ENCODE measurements at regions not wholly inside any gene's neighbourhood (a gene's known extent, or its start where the extent isn't known, plus 50 kb on each side); places are given as distances from the start of the nearest gene placed in this dataset.

DNA sequence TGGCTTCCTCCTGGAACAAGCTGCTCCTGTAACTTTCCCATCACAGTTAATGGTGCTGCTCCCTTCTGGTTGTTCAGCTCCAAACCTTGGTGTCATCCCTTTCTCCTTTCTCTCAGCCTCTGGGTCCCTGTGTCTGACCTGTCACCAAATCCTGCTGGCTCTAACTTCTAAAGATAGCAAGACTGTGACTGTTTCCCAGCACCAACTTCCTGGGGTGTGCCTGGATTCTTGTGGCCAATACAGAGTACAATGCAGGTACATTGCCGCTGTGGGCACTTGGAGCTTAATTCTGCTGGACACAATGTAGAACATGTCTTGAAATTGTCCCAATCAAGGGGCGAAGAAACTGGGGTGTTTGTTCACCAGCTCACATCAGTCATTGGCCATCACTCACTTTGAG lies 156.7 kb upstream of the CSF3R start:
- DNase-seq, result no peak

DNA sequence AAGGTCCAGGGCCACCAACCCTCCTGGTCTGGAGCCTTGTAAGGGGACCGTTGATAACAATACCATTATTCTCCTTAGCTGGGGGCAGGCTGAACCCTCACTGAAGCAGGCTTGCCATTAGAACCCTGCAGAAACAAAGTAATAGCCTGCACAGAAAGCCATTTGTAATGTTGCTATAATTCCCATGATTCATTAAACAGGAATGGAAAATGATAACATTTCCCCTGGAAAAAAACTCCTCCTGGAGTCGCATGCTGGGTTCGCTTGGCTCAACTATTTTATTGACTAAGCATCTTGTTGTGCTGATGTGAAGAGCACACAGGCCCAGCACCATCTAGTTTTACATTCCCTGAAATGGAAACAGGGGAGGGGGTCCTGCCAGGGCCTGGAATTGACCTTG lies 155.6 kb upstream of the CSF3R start:
- peak; percentile 41 for DNase-seq

DNA sequence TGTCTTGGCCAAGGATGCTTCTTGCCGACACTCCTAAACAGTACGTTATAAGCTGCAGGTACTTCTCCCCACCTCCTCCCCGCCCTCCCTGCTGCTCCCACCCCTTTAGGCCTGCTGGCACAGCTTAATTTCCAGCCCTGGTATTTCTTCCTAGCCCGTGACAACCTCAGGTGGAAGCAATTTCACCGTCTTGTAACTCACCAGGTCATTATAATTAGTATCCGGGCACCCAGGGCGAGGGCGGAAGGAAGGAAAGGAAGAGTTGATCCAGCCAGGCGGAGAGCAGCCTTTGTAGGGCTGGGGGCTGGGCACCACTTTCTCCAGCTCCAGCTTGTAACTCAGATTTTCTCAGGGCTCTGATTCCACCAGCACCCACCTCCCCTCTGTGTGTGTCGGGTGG lies 153.5 kb upstream of the CSF3R start:
- no peak for DNase-seq

DNA sequence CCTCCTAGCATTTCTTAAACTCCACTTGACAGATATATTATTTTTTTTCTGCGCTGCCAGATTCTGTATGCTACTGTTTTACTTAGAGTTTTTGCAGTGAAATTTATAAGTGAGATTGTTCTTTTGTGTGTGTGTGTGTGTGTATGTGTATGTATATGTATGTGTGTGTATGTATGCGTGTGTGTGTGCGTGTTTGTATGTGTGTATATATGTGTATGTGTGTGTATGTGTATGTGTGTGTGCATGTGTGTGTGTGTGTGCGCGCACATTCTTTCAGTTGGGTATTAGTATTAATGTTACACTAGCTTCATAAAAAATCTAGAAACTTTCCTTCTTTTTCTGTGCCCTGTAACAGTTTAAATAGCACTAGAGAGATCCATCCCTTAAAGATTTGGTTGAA lies 152.6 kb upstream of the CSF3R start:
- DNase-seq, result no peak

DNA sequence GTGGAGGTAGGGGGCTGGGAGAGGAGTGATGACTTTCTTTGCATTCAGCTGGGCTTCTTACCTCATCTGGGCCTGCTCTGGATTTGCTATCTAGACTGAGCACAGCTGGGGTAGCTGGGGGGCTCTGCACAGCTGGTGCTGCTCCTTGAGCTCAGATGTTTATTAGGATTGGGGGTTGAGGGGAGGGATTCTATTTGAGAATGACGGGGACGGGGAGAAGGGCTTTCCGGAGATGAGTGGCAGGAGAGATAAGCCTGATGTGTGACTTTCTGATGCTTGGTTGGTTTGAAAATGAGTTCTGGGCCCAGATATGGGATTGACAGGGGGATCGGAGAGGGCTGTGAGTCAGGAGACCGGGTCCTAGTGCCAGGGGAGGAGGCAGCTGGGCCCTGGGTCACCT lies 146.1 kb upstream of the CSF3R start:
- DNase-seq, result no peak

DNA sequence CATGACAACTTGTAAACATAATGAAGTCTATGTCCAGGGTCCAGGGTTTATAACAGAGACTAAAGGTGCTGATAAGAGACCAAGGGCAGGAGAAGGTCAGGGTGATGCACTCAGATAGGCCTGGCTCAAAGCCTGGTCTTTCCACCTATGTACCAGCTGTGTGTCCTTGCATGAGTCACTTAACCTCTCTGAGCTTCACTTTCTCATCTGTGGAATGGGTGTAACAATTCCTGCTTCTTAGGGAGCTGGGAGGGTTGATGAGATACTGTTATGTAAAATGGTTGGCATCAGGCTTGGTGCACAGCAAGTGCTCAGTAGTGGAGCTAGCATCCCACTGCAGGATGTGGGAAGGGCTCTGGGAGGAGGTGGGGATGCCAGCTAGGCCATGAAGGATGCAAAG lies 143.7 kb upstream of the CSF3R start:
- no peak for DNase-seq

DNA sequence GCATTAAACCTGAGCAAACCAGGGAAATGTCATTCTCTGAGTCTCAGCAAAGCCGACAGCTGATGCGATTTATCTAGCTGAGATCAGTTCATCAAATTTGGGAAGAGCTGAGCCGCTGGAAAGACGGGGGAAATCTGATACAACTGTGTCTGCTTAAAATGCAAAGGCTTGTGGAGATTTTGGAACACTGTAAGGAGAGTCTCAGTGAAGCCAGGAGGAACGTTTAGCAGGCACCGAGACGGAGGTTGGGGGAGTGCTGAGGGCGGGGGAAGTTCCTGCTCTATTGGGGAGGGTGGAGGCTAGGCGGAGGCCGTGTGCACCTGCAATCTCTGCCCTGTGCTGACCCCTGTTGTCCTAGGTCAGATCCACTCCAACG lies 143.2 kb upstream of the CSF3R start:
- no peak for DNase-seq

DNA sequence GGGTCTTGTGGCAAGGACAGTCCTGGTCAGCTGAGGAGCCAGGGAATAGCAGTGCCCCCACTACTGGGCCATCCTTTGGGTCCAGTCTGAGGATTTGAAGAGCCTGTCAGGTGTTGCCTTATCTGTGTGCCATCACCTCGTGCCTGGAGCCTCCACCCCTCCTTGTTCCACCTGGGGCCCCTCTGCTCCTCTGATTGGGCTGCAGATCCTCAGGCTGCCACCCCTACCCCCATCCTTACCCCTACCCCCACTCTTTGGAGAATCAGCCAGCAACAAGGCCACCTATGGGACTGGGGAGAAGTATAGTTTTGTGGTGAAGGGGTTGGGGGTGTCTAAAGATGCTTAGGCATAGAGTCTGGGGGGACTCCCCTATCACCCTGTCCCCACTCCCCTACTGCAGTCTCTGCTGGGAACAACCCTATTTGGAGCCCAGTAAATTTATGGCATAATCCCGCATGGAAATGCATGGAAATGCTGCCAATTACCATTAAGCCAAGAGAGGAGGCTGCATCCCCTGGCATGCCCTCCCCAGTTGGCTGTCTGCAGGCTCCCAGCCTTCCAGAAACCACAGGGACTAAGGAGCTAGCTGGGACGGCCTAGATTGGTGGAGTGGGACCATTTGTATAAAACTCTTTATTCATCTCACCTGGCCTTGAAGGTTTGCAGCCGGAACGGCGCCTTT lies 142.7 kb upstream of the CSF3R start:
- no peak for DNase-seq

DNA sequence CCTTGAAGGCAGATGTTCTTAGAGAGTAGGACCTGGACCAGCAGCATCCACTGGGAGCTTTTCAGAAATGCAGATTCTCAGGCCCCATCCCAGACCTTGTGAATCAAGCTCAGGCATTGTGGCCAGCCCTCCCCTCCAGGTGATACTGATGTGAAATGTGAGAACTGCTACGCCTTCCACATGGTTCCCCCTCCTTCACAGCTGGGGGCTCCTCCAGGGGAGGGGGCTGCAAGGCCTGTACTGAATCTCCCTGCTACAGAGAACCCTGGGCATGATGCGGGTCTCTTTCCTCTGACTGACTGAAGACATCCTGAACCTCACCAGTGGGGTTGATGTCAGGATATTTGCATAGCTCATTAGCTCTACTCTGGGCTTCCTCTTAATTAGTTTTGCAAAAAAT lies 141.8 kb upstream of the CSF3R start:
- no peak for DNase-seq

DNA sequence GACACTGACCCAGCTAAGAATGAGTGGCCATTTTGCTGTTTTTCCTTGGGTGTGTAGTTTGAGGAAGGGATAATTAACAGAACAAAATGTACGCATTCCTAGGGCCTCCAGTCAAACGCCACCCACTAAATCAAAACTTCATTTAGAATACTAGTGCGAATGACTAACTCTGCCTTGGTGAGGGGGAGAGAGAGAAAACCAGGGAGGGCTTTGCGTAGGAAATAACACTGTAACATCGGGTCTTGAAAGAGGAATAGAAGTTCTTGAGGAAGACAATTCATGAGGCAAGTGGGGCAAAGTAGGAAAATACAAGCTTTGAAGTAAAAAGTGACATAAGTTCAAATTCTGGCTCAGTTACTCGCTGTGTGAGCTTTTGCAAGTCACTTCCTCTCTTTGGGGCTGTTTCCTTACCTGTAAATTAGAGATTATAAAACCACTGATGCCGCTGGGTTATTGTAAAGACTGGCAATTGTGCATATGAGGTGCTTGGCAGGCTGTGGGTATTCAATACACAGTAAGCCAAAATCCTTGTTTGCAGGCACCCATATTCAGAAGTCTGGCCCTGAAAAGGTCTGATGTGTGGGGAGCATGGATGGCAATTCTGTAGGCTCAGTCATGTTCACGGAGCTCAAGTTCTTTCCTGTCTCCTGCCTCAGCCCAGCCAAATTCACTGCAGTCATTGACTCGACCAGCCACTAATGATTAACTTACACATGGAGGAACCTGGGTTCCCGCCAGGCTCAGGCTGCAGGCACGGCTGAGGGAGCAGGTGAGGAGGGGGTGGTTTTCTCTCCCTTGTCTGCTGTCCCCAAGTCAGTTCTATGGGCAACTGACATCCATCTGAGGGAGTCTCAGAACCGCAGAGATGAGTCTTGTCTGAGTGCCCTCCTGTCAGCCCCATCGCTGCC lies 140.3 kb upstream of the CSF3R start:
- DNase-seq, result no peak

DNA sequence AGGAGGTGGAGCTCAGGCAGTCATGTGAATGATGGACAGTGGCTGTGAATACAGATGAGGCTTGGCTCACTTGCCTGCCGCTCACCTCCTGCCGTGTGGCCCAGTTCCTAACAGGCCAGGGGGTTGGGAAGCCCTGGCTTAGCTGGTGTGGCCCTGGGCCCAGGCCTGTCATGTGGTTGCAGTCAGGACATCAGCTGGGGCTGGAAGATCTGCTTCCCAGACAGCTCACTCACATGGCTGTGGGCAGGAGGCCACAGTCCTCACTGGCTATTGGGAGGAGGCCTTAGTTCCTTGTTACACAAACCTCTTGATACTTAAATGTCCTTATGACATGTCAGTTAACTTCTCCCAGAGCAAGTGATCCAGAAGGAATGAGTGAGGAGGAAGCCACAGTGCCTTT lies 138.8 kb upstream of the CSF3R start:
- DNase-seq, result no peak

DNA sequence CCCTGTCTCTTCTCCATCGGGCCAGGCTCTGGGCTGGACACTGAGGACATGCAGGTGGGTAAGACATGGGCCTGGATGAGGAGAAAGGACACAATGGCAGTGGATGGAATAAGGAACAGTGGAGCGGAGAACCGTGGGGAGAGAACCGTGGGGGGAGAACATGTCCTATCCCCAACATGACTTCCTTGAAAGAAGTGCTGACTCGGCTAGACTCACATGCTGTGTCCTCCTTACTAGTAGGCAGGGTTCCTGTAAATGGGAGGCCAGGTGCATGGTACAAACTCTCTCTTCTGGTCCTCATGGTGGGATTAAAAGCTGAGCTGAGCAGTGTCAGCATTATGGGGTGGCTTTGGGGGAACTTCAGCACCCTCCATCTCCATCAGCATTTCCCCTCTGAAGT lies 137.4 kb upstream of the CSF3R start:
- no peak for DNase-seq

DNA sequence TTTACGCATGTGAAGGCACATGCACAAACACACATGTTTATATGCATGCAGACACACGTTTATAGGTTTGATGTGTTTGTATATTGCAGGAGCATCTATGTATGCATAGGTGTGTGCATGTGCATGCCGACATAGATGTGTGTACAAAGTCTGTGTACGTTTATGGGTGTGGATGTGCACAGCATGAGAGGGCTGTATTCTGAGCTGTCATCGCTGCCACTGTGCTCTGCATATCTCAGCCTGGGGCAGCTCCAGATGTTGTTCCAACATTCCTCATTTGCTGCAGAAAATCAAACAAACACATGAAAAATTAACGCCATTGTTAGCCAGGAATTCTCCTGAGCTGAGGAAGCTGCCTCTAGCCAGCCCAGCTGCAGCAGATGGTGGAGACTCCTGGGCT lies 132.3 kb upstream of the CSF3R start:
- no peak for DNase-seq

DNA sequence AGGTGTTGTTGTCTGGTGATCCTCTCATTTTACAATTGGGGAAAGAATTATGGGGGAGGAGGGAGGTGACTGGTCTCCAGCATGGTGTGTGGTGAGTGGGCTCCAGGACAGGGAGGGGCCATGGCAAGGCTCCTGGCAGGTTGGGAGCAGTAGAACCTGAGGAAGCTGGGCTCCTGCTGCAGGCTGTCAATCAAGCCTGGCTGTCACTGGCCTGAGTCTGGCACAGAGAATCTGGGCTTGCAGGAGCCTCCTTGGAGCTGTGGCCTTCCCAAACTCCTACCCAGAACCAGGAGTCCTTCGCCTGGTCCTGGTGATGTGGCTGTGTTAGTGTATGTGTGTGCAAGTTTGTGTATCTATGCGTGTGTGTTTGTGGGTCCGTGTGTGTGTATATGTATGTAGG lies 131.9 kb upstream of the CSF3R start:
- DNase-seq, result no peak

DNA sequence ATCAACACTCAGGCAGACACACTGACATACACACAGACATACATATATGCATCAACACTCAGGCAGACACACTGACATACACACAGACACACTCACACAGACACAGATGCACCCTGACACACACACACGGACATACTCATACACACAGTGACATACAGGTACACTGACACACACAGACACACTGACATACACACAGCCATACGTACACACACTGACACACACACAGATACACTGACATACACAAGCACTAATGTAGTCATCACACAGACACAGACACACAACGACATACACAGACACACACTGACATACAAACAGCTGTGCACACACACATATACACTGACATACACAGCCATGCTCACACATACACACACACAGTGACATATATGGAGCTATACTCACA lies 131.0 kb upstream of the CSF3R start:
- no peak for DNase-seq

DNA sequence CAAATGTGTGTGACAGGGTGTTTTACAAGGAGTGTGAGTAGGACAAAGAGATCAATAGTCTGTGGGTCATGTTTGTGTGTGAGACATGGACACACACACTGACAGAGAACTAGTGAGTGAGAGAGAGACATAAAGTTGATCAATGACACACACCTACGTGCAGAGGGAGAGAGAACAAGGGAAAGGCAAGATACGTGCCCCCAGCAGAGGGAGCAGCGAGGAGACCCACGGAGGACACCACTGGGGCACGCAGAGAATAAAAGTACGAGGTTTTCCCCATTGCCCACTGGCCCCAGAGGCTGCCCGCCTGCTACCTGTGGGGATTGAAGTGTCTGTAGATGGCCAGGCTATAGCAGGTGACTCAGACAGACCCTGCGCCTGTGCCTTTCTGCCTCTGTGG lies 130.2 kb upstream of the CSF3R start:
- no peak for DNase-seq

DNA sequence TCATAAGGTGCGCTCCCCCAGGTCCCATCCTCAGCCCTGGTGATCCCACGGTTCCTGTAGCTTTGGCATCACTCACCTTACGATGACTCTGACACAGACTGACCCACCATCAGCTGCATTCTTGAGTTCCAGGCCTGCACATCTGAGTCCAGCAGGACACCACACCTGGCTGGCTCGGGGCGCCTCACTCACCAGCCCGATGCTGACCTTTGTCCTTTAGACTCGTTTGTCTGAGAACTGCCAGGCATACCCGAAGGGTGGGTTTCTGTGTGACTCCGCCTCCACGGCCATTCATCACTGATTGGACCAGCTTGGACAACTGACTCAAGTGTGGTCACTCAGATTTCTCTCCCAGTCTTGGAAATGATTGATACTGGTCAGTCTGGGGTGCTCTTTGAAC lies 129.4 kb upstream of the CSF3R start:
- no peak for DNase-seq

DNA sequence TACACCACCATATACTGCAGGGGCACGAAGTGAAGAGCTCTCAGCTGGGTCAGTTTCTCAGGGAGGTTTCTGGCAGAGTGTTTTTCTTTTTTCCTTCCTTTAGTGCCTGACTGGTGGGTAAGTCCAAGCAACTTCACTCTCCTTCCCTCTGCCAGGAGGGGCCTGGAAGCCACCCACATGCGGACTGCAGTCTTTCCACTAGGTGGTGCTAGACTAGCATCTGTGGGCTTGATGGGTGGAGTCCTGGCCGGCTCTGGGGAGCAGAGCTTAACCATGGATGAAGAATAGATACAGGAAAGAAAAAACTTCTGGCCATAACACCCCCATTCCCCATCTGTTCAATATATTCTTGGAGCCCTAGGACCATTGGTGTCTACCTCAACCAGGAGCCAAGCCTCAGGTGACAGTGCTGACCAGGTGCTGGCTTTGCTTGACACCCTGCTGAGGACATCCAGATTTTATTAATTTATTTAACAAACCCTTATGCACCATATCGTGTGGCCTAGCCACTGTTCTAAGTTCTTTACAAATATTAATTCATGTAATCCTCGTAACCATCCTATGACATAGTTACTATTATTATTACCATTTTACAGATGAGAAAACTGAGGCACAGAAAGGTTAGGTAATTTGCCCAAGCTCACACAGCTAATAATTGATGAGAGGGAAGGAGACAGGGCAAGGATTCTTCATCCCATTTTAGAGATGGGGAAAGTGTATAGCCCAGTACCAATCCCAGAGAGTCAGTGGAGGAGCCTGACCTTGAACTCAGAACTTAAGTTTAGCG lies 126.7 kb upstream of the CSF3R start:
- DNase-seq, result peak; percentile 50

DNA sequence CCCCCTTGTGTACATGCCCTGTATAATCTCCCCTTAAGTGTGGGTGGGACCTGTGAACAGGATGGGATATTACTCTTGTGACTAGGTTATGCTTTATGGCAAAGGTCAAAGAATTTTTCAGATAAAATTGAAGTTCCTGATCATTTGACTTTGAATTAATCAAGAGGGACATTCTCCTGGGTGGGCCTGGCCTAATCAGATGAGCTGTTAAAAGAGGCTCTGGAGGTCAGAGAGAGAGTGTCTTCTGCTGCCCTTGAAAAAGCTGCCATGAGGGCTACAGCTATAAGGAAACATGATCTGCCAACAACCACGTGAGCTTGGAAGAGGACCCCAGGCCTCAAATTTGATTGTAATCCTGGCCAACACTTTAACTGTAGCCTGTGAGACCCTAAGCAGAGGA lies 125.6 kb upstream of the CSF3R start:
- no peak for DNase-seq

DNA sequence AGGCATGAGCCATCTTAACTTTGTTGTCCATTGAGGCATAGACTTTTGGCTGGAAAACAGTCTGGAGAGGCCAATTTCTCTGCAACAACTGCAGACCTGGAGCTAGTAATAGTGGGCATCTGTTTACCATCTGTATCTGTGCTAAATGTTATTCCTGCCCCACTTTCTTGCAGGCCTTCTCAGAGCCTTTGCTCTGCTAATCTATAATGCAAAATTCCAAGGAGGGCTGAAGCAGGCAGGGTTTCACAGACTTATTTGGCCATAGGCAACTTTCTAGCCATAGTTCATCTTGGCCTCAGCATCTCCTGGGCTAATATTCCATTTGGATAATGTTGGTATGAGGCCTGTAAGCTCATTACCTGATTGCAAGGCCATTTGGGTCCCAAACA lies 124.5 kb upstream of the CSF3R start:
- DNase-seq, result no peak

DNA sequence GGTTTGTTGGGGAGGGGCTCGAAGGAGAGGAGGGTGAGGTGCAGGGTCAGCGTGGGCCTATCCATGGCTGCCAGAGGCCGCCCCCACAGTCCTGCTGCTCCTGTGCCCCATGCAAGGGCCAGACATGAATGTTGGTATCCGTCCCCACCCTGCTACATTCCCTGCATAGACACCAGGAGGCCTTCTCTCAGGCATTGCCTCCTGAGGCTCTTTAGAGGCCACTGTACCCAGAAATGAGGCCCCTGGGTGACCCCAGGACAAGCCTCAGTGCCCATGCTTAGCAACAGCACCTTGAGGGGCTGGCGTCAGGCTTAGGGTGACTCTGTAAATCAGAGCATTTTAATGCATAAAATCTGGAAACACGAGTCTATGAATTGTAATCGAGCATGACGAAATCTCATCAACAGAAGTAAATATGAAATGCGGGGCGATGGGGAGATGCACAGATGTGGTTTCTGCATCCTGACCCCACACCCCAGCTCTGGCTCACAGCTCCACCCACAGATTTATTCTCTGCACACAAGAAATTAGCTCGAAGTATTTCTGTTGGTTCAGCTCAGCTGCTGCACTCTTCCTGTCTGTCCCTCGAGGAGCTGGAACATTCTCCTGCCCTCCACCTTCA lies 124.0 kb upstream of the CSF3R start:
- DNase-seq, result no peak

DNA sequence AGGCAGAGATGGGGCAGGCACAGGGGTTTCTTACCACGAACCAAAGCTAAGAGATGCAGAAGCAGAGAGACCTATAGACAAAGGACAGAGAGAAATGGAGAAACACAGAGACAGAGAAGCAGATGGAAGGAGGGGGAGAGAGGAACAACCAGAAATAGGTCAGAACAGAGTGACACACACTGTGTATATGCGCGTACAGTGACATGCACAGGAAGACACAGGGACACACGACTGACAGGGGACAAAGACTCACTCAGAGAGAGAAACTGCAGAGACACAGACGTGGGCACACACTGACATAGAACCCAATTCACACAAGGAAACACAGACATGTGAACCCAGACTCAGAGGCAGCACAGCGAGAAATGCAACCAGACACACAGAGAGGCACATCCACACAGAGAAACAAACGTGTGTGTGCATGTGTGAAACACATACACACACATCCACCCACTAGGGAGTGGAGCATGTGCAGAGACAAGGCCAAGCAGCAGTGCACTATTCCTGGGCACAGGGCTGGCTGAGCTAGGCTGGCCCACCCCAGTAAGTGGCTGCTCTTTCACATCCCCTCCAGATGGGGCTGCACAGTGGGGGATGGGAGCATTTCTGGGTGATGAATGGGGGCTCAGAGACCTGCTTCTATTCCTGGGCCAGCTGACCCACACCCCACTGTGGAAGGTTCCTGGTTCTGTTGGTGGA lies 123.4 kb upstream of the CSF3R start:
- DNase-seq, result no peak

DNA sequence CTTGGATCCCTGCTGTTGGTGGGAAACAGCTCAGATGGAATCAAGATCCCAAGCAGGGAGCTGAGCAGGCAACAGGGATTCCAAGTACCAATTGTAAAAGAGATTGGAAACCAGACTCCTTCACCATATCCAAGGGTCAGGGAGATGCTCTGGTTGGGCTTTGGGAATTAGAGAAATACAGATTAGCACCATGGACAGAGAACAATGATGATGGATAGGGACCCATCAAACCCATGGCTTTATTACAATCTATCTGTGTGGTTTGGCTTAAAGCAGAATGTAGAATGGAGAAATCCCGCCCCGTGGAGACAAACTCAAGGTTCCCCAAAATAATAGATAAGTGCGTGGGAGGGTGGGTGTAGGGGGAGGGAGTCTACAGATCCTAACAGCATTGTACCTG lies 120.7 kb upstream of the CSF3R start:
- DNase-seq, result no peak

All from NCI-H226 (cell line).